Coronary artery (tissue), 2 donors: ENCODE measurements at regions not wholly inside any gene's neighbourhood (a gene's known extent, or its start where the extent isn't known, plus 50 kb on each side); places are given as distances from the start of the nearest gene placed in this dataset.

Experiments
- DNase-seq: peaks from one replicate; pipeline ENCODE4 v3.0.0-alpha.2; 2017; ENCODE audit warnings: low spot score
- H3K27ac ChIP-seq, 2 donors: fragments of 200-600 bp; sonication (generic); one replicate each; pipeline ENCODE4 v1.5.1; 2016 to 2019
- H3K4me3 ChIP-seq: fragments of 200-600 bp; sonication (generic); 2 replicates; pipeline ENCODE4 v1.5.1; 2016; ENCODE audit warnings: mild to moderate bottlenecking, moderate library complexity
- TF ChIP-seq, protein P1 (sequence below): fragments of 200-600 bp; sonication (generic); IDR thresholded peaks from one replicate; pipeline ENCODE4 v1.5.1; 2019; ENCODE audit warnings: antibody characterized with exemption

DNA sequence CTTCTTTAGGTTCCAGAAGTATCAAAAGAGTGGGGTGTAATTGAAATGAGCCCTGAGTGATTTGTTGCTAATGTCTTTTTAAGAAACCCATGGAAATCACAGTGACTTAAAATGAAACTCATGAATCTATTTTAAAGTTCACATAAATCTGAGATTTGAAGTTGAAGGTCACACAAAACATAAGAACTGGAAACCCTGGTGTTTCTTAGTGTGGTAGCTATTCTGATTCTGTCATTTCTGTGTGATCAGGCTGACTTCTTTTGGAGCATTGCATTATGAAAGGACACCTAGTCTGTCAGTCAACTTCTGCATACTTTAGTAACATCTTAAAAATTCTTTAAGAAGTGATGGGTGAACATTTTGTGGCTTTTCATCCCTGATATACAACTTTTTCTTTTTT, 448.8 kb downstream of the TLE4 start:
- TF ChIP-seq, protein P1, sequence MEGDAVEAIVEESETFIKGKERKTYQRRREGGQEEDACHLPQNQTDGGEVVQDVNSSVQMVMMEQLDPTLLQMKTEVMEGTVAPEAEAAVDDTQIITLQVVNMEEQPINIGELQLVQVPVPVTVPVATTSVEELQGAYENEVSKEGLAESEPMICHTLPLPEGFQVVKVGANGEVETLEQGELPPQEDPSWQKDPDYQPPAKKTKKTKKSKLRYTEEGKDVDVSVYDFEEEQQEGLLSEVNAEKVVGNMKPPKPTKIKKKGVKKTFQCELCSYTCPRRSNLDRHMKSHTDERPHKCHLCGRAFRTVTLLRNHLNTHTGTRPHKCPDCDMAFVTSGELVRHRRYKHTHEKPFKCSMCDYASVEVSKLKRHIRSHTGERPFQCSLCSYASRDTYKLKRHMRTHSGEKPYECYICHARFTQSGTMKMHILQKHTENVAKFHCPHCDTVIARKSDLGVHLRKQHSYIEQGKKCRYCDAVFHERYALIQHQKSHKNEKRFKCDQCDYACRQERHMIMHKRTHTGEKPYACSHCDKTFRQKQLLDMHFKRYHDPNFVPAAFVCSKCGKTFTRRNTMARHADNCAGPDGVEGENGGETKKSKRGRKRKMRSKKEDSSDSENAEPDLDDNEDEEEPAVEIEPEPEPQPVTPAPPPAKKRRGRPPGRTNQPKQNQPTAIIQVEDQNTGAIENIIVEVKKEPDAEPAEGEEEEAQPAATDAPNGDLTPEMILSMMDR, result no peak
- Histone ChIP-seq H3K4me3 (no peak overlapping the region), H3K27ac (no peak overlapping the region)
- no peak for DNase-seq

DNA sequence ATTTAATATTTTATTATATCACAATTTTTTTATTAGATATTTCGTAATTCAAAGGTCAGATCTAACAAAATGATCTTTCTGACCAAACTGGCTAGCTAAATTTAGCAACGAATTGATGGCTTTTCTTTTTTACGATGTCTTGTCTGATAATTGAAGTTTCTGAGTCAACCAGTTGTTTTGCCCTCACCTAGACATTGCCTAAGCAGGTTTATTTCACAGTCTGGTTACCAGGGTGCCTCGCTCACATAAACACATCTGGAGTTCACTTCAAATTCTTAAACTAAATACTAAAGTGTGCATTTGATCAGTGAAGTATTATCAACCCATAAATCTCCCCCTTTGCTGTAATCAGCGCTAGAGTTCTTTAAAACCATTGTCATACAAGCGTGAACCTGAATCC, 448.3 kb downstream of the TLE4 start:
- Histone ChIP-seq H3K4me3 (no peak overlapping the region), H3K27ac (no peak overlapping the region)
- TF ChIP-seq, protein P1, result no peak
- no peak for DNase-seq

DNA sequence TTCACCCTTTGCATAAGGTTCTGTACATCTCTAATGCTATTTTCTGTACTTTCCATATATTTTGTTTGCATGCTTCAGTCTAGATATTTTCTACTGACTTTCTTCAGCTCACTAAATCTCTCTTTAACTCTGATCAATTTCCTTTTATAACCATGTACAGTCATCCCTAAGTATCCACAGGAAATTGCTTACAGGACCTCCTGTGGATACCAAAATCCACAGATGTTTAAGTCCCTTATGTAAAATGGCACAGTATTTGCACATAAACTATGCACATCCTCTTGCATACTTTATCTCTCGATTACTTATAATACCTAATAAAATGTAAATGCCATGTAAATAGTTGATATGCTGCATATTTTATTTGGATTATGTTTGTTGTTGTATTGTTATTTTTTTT, 442.1 kb downstream of the TLE4 start:
- H3K27ac ChIP-seq, result no peak overlapping the region
- TF ChIP-seq, protein P1, result no peak
- no peak for DNase-seq
- no peak overlapping the region for H3K4me3 ChIP-seq

DNA sequence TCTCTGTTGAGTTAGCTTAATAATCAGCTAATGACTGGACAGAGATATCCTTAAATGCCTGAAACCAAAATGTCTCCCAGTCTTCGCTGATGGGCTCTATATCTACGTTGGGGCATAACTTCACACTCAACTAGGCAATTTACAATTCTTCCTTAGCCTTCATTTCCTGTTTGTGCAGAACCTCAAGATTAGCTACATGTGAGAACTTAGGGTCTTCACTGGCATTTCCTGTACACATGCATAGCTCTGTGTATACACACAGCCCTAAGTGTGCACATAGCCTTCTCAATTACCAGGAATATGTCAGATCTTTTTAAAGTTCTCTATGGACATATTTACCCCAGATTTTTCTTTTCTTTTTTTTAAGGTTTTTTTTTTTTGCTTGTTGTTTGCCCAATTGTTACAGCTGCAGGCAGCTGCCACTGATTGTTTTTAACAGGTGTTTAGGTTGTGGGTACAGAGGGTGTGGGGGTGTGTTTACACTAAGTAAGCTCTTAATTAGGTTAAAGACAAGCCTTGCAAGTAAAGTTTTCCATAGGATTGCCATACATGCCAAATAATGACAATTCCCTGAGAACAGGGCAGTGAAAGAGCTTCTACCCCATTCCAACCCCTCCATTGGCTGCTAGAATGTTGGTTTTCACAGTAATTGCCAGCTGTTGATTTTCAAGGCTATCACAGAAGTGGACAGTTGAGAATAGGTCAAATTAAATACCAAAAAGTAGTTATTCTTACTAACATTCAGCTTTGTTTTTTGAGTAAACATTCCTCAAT, 441.0 kb downstream of the TLE4 start:
- Histone ChIP-seq H3K27ac (no peak overlapping the region), H3K4me3 (no peak overlapping the region)
- no peak for DNase-seq
- TF ChIP-seq, protein P1, result no peak

DNA sequence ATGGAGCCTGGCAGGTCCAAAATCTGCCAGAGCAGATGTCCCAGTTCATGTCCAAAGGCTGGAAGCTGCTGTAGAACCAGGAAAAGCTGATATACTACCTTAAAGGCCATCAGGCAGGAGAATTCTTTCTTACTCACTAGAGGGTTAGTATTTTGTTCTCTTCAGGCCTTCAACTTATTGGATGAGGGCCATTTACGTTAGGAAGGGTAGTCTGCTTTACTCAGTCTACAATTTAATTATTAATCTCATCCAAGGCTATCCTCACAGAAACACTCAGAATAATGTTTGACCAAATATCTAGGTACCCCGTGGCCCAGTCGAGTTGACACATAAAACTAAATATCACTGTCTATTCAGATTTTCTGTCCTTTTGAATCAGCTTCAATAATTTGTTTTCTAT, 437.4 kb downstream of the TLE4 start:
- no peak for DNase-seq
- TF ChIP-seq, protein P1, result no peak
- Histone ChIP-seq H3K27ac (no peak overlapping the region), H3K4me3 (no peak overlapping the region)

DNA sequence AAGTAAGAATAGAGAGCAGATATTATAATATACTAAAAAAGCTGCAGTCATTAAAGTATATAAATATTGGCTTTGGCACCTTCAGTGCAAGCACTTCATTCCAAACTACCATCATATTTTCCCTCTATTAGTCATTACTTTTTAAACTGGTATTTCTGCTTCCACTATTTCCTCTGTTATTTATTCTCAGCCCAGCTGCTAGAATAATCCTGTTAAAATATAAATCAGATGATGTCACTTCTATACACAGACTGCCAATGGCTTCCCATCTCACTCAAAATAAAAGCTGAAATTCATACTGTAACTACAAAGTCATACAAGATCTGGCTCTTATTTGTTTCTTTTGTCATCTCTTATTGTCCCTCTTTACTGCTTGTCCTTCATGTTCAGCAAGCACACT, 432.9 kb downstream of the TLE4 start:
- TF ChIP-seq, protein P1, result no peak
- H3K4me3 ChIP-seq, result no peak overlapping the region
- no peak for DNase-seq

DNA sequence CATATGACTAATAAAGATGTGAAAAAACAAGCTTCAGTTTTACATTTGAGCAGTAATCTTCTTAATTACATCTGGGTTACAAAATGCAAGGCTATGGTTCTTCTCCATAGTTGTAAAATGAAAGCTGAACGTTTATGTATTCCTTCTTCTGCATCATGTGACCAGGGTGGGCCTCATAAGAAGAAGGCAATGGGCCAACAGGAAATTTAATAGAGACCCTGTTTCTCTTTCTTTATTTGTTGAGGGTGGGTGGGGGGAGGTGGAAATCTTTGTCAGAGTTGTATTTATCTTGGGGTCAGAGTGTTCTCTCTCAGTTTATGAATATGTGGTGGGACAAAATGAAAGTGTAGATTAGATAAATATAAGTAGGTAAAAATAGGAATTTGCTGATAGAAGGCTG, 418.8 kb downstream of the TLE4 start:
- Histone ChIP-seq H3K4me3 (no peak overlapping the region), H3K27ac (peak overlapping the region in 1 of 2 donors; percentile 12)
- TF ChIP-seq, protein P1, result no peak
- no peak for DNase-seq

More for the DNA sequence above, 432.9 kb downstream of the TLE4 start:
- H3K27ac ChIP-seq, result no peak overlapping the region
